ENCODE measurements at regions not wholly inside any gene's neighbourhood (a gene's known extent, or its start where the extent isn't known, plus 50 kb on each side); places are given as distances from the start of the nearest gene placed in this dataset.

- no TSS peak for BruUV-seq (replicated peaks)
- no peaks in the 10 kb centered on the region for H3K36me3 Mint-ChIP-seq (ENCODE audit: insufficient read depth, unreplicated experiment)
- no peaks in the 10 kb centered on the region for H3K9me3 Mint-ChIP-seq (ENCODE audit: unreplicated experiment)
- ChIA-PET POLR2A (no interaction called here), CTCF (no interaction called here)
- H3K27me3 Mint-ChIP-seq (ENCODE audit: insufficient read depth, unreplicated experiment) = peaks cover 5% of the 10 kb centered on the region
- Histone ChIP-seq H3K36me3 (ENCODE audit: control insufficient read depth, insufficient read depth, low read length) (no peaks in the 10 kb centered on the region), H3K4me3 (ENCODE audit: low read depth, low read length) (no peak overlapping the region), H3K4me1 (no peaks in the 10 kb centered on the region), H3K9me3 (0 out of 2 replicates have a peak, but pooled peaks cover 3% of the 10 kb centered on the region), H3K27me3 (replicated peaks; ENCODE audit: control insufficient read depth, insufficient read depth, low read length) (no peaks in the 10 kb centered on the region)
- no peaks in the 10 kb centered on the region for H3K4me1 Mint-ChIP-seq (ENCODE audit: low read depth, unreplicated experiment)
- intact Hi-C loops (cut with micrococcal nuclease; ENCODE audit: unreplicated experiment) = no loop called here
- no peak overlapping the region for H3K4me3 Mint-ChIP-seq (ENCODE audit: unreplicated experiment)
- H3K27ac Mint-ChIP-seq (ENCODE audit: unreplicated experiment) = no peak overlapping the region
- TF ChIP-seq, protein P1, sequence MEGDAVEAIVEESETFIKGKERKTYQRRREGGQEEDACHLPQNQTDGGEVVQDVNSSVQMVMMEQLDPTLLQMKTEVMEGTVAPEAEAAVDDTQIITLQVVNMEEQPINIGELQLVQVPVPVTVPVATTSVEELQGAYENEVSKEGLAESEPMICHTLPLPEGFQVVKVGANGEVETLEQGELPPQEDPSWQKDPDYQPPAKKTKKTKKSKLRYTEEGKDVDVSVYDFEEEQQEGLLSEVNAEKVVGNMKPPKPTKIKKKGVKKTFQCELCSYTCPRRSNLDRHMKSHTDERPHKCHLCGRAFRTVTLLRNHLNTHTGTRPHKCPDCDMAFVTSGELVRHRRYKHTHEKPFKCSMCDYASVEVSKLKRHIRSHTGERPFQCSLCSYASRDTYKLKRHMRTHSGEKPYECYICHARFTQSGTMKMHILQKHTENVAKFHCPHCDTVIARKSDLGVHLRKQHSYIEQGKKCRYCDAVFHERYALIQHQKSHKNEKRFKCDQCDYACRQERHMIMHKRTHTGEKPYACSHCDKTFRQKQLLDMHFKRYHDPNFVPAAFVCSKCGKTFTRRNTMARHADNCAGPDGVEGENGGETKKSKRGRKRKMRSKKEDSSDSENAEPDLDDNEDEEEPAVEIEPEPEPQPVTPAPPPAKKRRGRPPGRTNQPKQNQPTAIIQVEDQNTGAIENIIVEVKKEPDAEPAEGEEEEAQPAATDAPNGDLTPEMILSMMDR (IDR thresholded peaks at IDR 0.05; ENCODE audit: insufficient read depth in 1 of 2, low read depth in 1 of 2, low read length in 1 of 2, severe bottlenecking in 1 of 2, unreplicated experiment in 1 of 2) = no peak
- DNase-seq = no peak
These were observed 78.9 kb downstream of the OR2K2 start for GRCh38 chr9:111250875-111251842.

- H3K9me3 Mint-ChIP-seq (ENCODE audit: unreplicated experiment) = no peaks in the 10 kb centered on the region
These were observed 92.6 kb downstream of the OR2K2 start for GRCh38 chr9:111237447-111237846.

DNA sequence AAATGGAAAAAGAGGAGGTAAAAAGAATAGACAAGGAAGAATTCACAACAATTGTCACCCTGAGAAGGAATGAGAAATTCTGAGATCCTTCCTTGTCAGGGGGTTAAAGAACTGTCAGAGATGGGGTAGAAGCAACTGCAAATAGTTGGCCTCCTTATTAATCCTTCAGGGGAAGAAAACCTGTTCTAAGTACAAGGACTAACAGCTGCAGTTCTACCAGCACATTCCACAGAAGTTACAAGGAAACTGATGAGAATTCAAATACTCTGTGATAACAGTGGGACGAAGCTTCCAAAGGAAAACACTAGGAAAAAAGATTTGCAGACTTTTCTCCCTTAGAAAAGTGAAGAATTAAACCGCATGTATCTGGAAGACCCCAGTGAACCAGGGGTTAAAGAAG, 93.7 kb downstream of the OR2K2 start:
- ChIA-PET CTCF (interaction anchor here (0.6 kb wide), 1 partner anchor 1333 kb away, joined by 5 read pairs; no protein-coding TSS in a partner anchor), POLR2A (no interaction called here)
- Histone ChIP-seq H3K4me1 (no peaks in the 10 kb centered on the region), H3K36me3 (ENCODE audit: control insufficient read depth, insufficient read depth, low read length) (no peaks in the 10 kb centered on the region), H3K9me3 (no peaks in the 10 kb centered on the region), H3K27me3 (replicated peaks; ENCODE audit: control insufficient read depth, insufficient read depth, low read length) (no peaks in the 10 kb centered on the region; the same call in 1 of the 2 replicates), H3K4me3 (ENCODE audit: low read depth, low read length) (no peak overlapping the region)
- intact Hi-C loops (cut with micrococcal nuclease; ENCODE audit: unreplicated experiment) = no loop called here
- no peaks in the 10 kb centered on the region for H3K9me3 Mint-ChIP-seq (ENCODE audit: unreplicated experiment)
- H3K36me3 Mint-ChIP-seq (ENCODE audit: insufficient read depth, unreplicated experiment) = no peaks in the 10 kb centered on the region
- no peaks in the 10 kb centered on the region for H3K4me1 Mint-ChIP-seq (ENCODE audit: low read depth, unreplicated experiment)
- BruUV-seq (replicated peaks) = no TSS peak
- no peak overlapping the region for H3K4me3 Mint-ChIP-seq (ENCODE audit: unreplicated experiment)
- no peak overlapping the region for H3K27ac Mint-ChIP-seq (ENCODE audit: unreplicated experiment)
- H3K27me3 Mint-ChIP-seq (ENCODE audit: insufficient read depth, unreplicated experiment) = peaks cover 2% of the 10 kb centered on the region
- no peak for DNase-seq
- TF ChIP-seq, protein P1 (IDR thresholded peaks at IDR 0.05; ENCODE audit: insufficient read depth in 1 of 2, low read depth in 1 of 2, low read length in 1 of 2, severe bottlenecking in 1 of 2, unreplicated experiment in 1 of 2) = no peak

More at GRCh38 chr9:111237447-111237846, 92.6 kb downstream of the OR2K2 start:
- POLR2A ChIA-PET = no interaction called here
- CTCF ChIA-PET = no interaction called here
- H3K27me3 Mint-ChIP-seq (ENCODE audit: insufficient read depth, unreplicated experiment) = peaks cover 2% of the 10 kb centered on the region
- BruUV-seq (replicated peaks) = no TSS peak
- H3K27ac Mint-ChIP-seq (ENCODE audit: unreplicated experiment) = no peak overlapping the region
- no peaks in the 10 kb centered on the region for H3K4me1 ChIP-seq
- TF ChIP-seq, protein P1 (IDR thresholded peaks at IDR 0.05; ENCODE audit: insufficient read depth in 1 of 2, low read depth in 1 of 2, low read length in 1 of 2, severe bottlenecking in 1 of 2, unreplicated experiment in 1 of 2) = no peak
- intact Hi-C loops (cut with micrococcal nuclease; ENCODE audit: unreplicated experiment) = no loop called here
- no peaks in the 10 kb centered on the region for H3K4me1 Mint-ChIP-seq (ENCODE audit: low read depth, unreplicated experiment)
- no peaks in the 10 kb centered on the region for H3K36me3 Mint-ChIP-seq (ENCODE audit: insufficient read depth, unreplicated experiment)
- H3K4me3 Mint-ChIP-seq (ENCODE audit: unreplicated experiment) = no peak overlapping the region
- DNase-seq = no peak
- no peaks in the 10 kb centered on the region; the same call in 1 of the 2 replicates for H3K27me3 ChIP-seq (replicated peaks; ENCODE audit: control insufficient read depth, insufficient read depth, low read length)
- no peak overlapping the region for H3K4me3 ChIP-seq (ENCODE audit: low read depth, low read length)
- H3K36me3 ChIP-seq (ENCODE audit: control insufficient read depth, insufficient read depth, low read length) = no peaks in the 10 kb centered on the region
- H3K9me3 ChIP-seq = no peaks in the 10 kb centered on the region

Measured in Caco-2 (cell line).